IPS DF 19.7 (cell line): ENCODE measurements at regions not wholly inside any gene's neighbourhood (a gene's known extent, or its start where the extent isn't known, plus 50 kb on each side); places are given as distances from the start of the nearest gene placed in this dataset.
"Not testable (repeated sequence)": the region's sequence is repeated elsewhere in the genome, so short reads cannot be mapped to it uniquely, and the experiment has no call there.

Experiments
- DNase-seq: peaks from one replicate; pipeline ENCODE4 v3.0.0-alpha.2; 2013; ENCODE audit warnings: low read depth, low spot score

GRCh38 chr4:149870008-149870407, 54.4 kb upstream of the IQCM start:
- no peak for DNase-seq

GRCh38 chr4:149881744-149882143, 66.1 kb upstream of the IQCM start:
- DNase-seq, result no peak

GRCh38 chr4:149882251-149882650, 66.6 kb upstream of the IQCM start:
- no peak for DNase-seq

GRCh38 chr4:149884046-149884445, 68.4 kb upstream of the IQCM start:
- DNase-seq, result no peak

GRCh38 chr4:149884529-149885181, 69.0 kb upstream of the IQCM start:
- no peak for DNase-seq

- DNase-seq, result no peak
Observed at GRCh38 chr4:149885896-149886295, 70.3 kb upstream of the IQCM start.

- no peak for DNase-seq
Observed at GRCh38 chr4:149886786-149887490, 71.3 kb upstream of the IQCM start.

GRCh38 chr4:149889991-149890390, 74.3 kb upstream of the IQCM start:
- DNase-seq, result no peak

GRCh38 chr4:149890531-149890930, 74.9 kb upstream of the IQCM start:
- DNase-seq, result no peak

- no peak for DNase-seq
Observed at GRCh38 chr4:149891426-149891825, 75.8 kb upstream of the IQCM start.

- no peak for DNase-seq
Observed at GRCh38 chr4:149896432-149896831, 80.8 kb upstream of the IQCM start.

- DNase-seq, result no peak
Observed at GRCh38 chr4:149897783-149898182, 82.1 kb upstream of the IQCM start.

- no peak for DNase-seq
Observed at GRCh38 chr4:149901128-149901527, 85.5 kb upstream of the IQCM start.

GRCh38 chr4:149902242-149902641, 86.6 kb upstream of the IQCM start:
- DNase-seq, result no peak

GRCh38 chr4:149910177-149910576, 94.5 kb upstream of the IQCM start:
- DNase-seq, result no peak

- no peak for DNase-seq
Observed at GRCh38 chr4:149910604-149911350, 95.1 kb upstream of the IQCM start.

- no peak for DNase-seq
Observed at GRCh38 chr4:149911354-149911753, 95.7 kb upstream of the IQCM start.

- no peak for DNase-seq
Observed at GRCh38 chr4:149912000-149912399, 96.4 kb upstream of the IQCM start.

- DNase-seq, result no peak
Observed at GRCh38 chr4:149914119-149915115, 98.8 kb upstream of the IQCM start.

GRCh38 chr4:149915735-149916134, 100.1 kb upstream of the IQCM start:
- DNase-seq, result not testable (repeated sequence)

- no peak for DNase-seq
Observed at GRCh38 chr4:149923736-149924135, 108.1 kb upstream of the IQCM start.

GRCh38 chr4:149927514-149927913, 111.9 kb upstream of the IQCM start:
- DNase-seq, result no peak
